ENCODE measurements at regions not wholly inside any gene's neighbourhood (a gene's known extent, or its start where the extent isn't known, plus 50 kb on each side); places are given as distances from the start of the nearest gene placed in this dataset.
A peak's percentile ranks its signal among the peaks of the same experiment; 100 is the strongest.

DNA sequence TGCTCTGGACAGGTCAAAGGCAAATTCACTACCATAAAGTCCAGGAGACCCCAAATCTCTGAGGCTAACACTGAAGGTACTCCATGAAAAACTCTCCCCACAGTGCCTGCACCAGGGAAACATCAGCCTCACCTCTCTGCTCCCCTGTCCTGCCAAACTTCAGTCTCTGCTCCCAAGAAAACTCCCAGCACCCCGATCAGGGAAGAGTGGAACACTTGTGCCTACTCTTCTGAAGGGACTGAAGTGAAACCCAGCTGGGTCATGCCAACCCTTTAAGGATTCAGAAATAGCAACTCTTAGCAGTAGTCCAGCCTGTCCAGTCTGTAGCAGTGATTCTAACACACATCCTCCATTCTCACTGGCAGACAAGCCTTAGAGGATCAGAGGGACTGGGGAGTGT, 124.2 kb downstream of the FAM174B start:
- TF ChIP-seq, protein P1, sequence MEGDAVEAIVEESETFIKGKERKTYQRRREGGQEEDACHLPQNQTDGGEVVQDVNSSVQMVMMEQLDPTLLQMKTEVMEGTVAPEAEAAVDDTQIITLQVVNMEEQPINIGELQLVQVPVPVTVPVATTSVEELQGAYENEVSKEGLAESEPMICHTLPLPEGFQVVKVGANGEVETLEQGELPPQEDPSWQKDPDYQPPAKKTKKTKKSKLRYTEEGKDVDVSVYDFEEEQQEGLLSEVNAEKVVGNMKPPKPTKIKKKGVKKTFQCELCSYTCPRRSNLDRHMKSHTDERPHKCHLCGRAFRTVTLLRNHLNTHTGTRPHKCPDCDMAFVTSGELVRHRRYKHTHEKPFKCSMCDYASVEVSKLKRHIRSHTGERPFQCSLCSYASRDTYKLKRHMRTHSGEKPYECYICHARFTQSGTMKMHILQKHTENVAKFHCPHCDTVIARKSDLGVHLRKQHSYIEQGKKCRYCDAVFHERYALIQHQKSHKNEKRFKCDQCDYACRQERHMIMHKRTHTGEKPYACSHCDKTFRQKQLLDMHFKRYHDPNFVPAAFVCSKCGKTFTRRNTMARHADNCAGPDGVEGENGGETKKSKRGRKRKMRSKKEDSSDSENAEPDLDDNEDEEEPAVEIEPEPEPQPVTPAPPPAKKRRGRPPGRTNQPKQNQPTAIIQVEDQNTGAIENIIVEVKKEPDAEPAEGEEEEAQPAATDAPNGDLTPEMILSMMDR (conservative IDR thresholded peaks at IDR 0.05): no peak
- no peak overlapping the region for H3K27ac ChIP-seq

DNA sequence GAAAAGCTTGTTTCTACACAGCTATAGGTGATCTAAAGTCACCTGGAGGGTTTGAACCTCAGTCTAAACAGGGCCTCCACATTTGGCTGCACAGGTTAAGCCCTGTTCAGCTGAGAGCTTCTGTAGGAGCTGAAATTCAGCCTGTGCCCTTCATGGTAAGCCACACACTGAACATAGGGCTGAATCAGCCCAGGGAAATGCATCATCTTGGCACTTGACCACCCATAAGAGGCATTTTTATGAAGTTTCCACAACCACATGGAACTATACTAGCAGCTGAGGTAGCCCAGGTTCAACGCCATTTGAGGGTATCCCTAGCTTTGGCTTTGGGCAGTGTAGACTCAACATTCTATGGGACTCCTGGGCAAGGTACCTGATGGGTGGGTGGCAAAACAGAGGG, 126.8 kb downstream of the FAM174B start:
- H3K27ac ChIP-seq: peak overlapping the region; percentile 89
- TF ChIP-seq, protein P1 (conservative IDR thresholded peaks at IDR 0.05): no peak

DNA sequence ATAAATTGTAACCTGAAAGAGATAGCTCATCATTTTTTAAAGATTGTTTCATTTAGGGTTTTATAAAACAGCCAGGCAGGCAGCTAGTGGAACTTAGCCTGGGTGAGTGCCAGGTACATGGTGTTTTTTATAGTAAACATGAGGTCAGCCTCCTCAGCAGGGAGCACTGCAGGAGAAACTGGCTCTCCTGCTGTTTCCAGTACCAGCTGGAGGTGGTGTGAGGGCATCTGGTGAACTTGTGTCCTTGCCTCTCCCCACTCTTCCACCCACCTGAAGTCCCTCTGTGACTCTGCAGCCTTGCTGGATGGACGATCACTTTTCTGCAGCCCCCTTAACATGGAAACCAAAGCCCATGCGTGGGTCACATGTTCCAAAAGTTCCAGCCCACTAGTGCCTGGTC, 128.4 kb downstream of the FAM174B start:
- TF ChIP-seq, protein P1 (conservative IDR thresholded peaks at IDR 0.05): peak; percentile 26
- peak overlapping the region; percentile 89 for H3K27ac ChIP-seq

DNA sequence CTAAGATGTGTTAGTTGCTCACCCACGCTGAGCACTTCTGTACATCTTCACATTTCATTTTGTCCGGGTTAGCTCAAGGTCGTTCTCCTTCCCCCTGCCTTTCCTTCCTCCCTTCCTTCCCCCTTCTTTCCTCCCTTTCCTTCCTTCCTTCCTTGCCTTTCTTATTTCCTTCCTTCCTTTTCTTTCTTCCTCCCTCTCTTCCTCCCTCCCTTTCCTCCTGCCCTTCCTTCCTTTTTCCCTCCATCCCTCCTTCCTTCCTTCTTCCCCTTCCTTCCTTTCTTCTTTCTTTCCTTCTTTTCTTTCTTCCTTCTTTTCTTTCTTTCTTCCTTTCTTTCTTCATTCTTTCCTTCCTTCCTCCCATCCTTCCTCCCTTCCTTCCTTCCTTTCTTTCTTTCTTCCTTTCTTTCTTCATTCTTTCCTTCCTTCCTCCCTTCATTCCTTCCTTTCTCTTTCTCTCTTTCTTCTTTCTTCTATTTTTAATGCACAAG, 129.8 kb downstream of the FAM174B start:
- TF ChIP-seq, protein P1 (conservative IDR thresholded peaks at IDR 0.05): no peak
- peak overlapping the region; percentile 89 for H3K27ac ChIP-seq

DNA sequence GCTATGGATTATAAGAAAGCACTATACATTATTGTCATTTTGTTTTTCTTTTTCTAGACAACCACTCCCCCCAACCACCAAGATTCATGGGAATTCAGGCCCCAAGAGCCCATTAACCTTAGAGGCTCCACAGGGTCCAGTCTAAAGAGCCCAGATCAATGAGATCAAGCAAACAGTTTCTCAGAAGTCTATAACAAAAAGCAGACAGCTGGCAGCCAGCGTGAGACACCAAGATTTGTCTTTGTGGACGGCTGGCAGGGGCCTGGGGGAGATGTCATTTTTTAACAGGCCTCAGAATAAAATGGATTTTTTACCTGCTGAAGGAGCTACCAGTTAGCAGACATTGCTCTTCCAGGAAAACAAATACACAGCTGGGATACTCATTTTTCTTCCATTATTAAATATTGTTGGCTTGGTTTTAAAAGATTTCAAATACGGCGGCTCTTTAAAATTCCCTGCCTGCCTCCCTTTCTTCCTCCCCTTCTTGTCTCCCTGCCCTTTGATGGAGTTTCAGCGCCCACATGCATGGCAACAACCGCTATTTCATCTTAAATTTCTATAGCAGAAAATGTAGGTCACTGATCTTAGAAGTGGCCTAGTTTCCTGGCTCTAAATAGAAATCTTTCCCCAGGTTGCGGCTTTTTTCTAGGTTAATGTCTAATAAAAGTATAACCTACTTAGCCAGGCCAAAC, 130.6 kb downstream of the FAM174B start:
- TF ChIP-seq, protein P1 (conservative IDR thresholded peaks at IDR 0.05): no peak

DNA sequence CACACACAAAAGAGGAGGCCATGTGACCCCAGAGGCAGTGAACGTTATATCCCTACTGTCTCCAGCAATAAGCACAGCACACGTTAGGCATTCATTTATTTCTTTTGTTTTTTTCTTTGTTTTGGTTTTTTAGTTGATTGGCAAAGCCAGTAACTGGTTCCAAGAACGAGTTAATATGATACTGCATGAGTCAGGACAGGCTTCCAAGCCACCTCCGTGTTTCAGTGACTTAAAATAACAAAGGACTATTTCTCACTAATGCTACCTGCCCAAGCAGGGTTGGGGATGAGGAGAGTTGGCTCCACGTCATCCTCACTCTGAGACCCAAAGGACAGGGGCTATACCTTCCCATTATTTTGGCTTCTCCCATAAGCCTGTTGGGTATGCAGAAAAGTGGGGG, 130.5 kb downstream of the ST8SIA2 start:
- H3K27ac ChIP-seq: peak overlapping the region; percentile 89; the same call in 1 of the 2 replicates
- TF ChIP-seq, protein P1 (conservative IDR thresholded peaks at IDR 0.05): no peak

More for the DNA sequence above, 130.6 kb downstream of the FAM174B start:
- peak overlapping the region; percentile 89 for H3K27ac ChIP-seq

DNA sequence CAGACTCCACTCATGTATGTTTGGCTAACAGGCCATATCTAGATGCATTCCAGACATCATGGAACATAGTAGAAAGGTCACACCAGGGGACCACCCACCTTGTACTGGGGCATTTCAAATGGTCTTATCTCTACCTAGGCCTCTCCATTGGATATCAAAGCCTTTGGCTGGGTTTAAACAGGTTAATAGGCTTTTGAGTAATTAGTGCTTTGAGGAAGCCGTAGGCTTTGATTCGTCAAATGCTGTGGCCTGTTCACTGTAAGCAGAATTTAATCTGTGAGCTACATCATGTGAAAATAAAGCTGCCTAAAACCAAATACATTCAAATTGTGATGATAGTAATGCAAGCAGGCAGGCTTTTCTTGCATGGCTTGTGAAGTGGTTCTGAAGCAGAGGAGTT, 129.5 kb downstream of the ST8SIA2 start:
- no peak overlapping the region for H3K27ac ChIP-seq
- TF ChIP-seq, protein P1 (conservative IDR thresholded peaks at IDR 0.05): no peak

Measured in VCaP (cell line).